Esophagus squamous epithelium (tissue), 4 donors: ENCODE measurements at regions not wholly inside any gene's neighbourhood (a gene's known extent, or its start where the extent isn't known, plus 50 kb on each side); places are given as distances from the start of the nearest gene placed in this dataset.

Experiments used
- POLR2A ChIP-seq, 4 donors: fragments of 450-650 bp; IDR thresholded peaks; one replicate each; pipeline ENCODE4 v1.6.1; 2017; ENCODE audit warnings: antibody characterized with exemption in 4 of 4, mild to moderate bottlenecking in 4 of 4, moderate library complexity in 3 of 4
- TF ChIP-seq, protein P1 (sequence below), 6 experiments: fragments of 450-650 bp in 4 of 6; fragments of 200-600 bp in 2 of 6; sonication (generic) in 2 of 6; IDR thresholded peaks; one replicate each; pipeline ENCODE4 v1.5.1; 2016 to 2019; ENCODE audit warnings: antibody characterized with exemption in 6 of 6, mild to moderate bottlenecking in 4 of 6, moderate library complexity in 4 of 6

GRCh38 chr19:40936755-40937154, 54.3 kb upstream of the CYP2B6 start:
- TF ChIP-seq POLR2A (IDR thresholded peaks at IDR 0.05), result no peak
- TF ChIP-seq, protein P1, sequence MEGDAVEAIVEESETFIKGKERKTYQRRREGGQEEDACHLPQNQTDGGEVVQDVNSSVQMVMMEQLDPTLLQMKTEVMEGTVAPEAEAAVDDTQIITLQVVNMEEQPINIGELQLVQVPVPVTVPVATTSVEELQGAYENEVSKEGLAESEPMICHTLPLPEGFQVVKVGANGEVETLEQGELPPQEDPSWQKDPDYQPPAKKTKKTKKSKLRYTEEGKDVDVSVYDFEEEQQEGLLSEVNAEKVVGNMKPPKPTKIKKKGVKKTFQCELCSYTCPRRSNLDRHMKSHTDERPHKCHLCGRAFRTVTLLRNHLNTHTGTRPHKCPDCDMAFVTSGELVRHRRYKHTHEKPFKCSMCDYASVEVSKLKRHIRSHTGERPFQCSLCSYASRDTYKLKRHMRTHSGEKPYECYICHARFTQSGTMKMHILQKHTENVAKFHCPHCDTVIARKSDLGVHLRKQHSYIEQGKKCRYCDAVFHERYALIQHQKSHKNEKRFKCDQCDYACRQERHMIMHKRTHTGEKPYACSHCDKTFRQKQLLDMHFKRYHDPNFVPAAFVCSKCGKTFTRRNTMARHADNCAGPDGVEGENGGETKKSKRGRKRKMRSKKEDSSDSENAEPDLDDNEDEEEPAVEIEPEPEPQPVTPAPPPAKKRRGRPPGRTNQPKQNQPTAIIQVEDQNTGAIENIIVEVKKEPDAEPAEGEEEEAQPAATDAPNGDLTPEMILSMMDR (IDR thresholded peaks at IDR 0.05), result no peak
